B cell (primary cell): ENCODE measurements at regions not wholly inside any gene's neighbourhood (a gene's known extent, or its start where the extent isn't known, plus 50 kb on each side); places are given as distances from the start of the nearest gene placed in this dataset.
"Not testable (repeated sequence)": the region's sequence is repeated elsewhere in the genome, so short reads cannot be mapped to it uniquely, and the experiment has no call there.

ENCODE experiments used
- ATAC-seq: fragments of 200-7000 bp; cut with Tn5 transposase; one replicate; pipeline ENCODE4 v1.10.0; 2021; ENCODE audit warnings: low read depth, mild to moderate bottlenecking, moderate number of reproducible peaks, moderate library complexity
- CTCF ChIA-PET: fragments of 350-600 bp; sonication (Branson Sonifier 250); formaldehyde crosslinking; loops from one replicate; lab custom pipeline; 2021; ENCODE audit warnings: antibody characterized with exemption, inconsistent platforms; lab: Charles Lee
- POLR2A ChIA-PET: fragments of 350-600 bp; sonication (Branson Sonifier 250); formaldehyde crosslinking; loops from one replicate; lab custom pipeline; 2021; ENCODE audit warnings: antibody characterized with exemption; lab: Charles Lee
- DNase-seq: peaks from one replicate; pipeline ENCODE4 v3.0.0; 2013
- H2AFZ ChIP-seq: 2 replicates; pipeline ENCODE4 v1.6.1; 2012; ENCODE audit warnings: mild to moderate bottlenecking, low read depth, low read length; ENCODE audit not compliant: insufficient read depth, poor library complexity, severe bottlenecking
- H3K27ac ChIP-seq, 2 donors: 1 replicate in 1 of 2; 2 replicates in 1 of 2; pipeline ENCODE4 v1.5.1; 2012 to 2013; ENCODE audit warnings: low read length in 2 of 2, mild to moderate bottlenecking in 2 of 2, moderate library complexity in 1 of 2
- H3K27me3 ChIP-seq, 4 experiments: fragments of 200-600 bp in 1 of 4; sonication (generic) in 1 of 4; replicated peaks in 1 of 4; 1 replicate in 2 of 4; 2 replicates in 2 of 4; pipeline versions ENCODE4 v1.6.1 to v1.7.0; 2013 to 2016; ENCODE audit warnings: low read length in 3 of 4, mild to moderate bottlenecking in 2 of 4, mixed read lengths in 1 of 4, moderate library complexity in 1 of 4; ENCODE audit not compliant: insufficient read depth in 4 of 4, control insufficient read depth in 3 of 4; ENCODE audit errors: control extremely low read depth in 1 of 4
- H3K36me3 ChIP-seq, 2 experiments: replicated peaks in 1 of 2; 1 replicate in 1 of 2; 2 replicates in 1 of 2; pipeline versions ENCODE4 v1.6.1 to v1.7.1; 2013; ENCODE audit warnings: low read length in 1 of 2; ENCODE audit not compliant: insufficient read depth in 2 of 2, control insufficient read depth in 1 of 2; ENCODE audit errors: control extremely low read depth in 1 of 2, extremely low read depth in 1 of 2
- H3K4me1 ChIP-seq, 2 donors: fragments of 200-600 bp in 1 of 2; sonication (generic) in 1 of 2; 1 replicate in 1 of 2; 2 replicates in 1 of 2; pipeline versions ENCODE4 v1.5.1 to v1.6.1; 2013 to 2017; ENCODE audit warnings: low read length in 2 of 2; ENCODE audit not compliant: control insufficient read depth in 2 of 2, insufficient read depth in 2 of 2
- H3K4me2 ChIP-seq: replicated peaks from 2 replicates; pipeline ENCODE3; 2012; ENCODE audit warnings: mild to moderate bottlenecking, low read depth, low read length; ENCODE audit not compliant: poor library complexity, severe bottlenecking
- H3K4me3 ChIP-seq, 5 experiments: fragments of 200-600 bp in 1 of 5; sonication (generic) in 1 of 5; 1 replicate in 3 of 5; 2 replicates in 2 of 5; pipeline versions ENCODE4 v1.5.1 to v1.7.0; 2011 to 2016; ENCODE audit warnings: low read length in 4 of 5, mild to moderate bottlenecking in 4 of 5, low read depth in 2 of 5, control low read depth in 1 of 5, moderate library complexity in 1 of 5; ENCODE audit not compliant: insufficient read depth in 1 of 5; ENCODE audit errors: control extremely low read depth in 1 of 5, extremely low read depth in 1 of 5
- H3K79me2 ChIP-seq: fragments of 200-600 bp; sonication (generic); one replicate; pipeline ENCODE4 v1.6.0; 2016; ENCODE audit warnings: low read length; ENCODE audit not compliant: control insufficient read depth, insufficient read depth
- H3K9ac ChIP-seq: fragments of 200-600 bp; sonication (generic); 2 replicates; pipeline ENCODE4 v1.6.1; 2017; ENCODE audit warnings: mild to moderate bottlenecking, low read length, moderate library complexity
- H3K9me3 ChIP-seq, 3 donors: one replicate each; pipeline versions ENCODE4 v1.6.1 to v1.7.1; 2013; ENCODE audit warnings: low read length in 2 of 3; ENCODE audit not compliant: control insufficient read depth in 2 of 3, insufficient read depth in 1 of 3; ENCODE audit errors: control extremely low read depth in 1 of 3
- H4K20me1 ChIP-seq: 2 replicates; pipeline ENCODE4 v1.6.0; 2012; ENCODE audit warnings: mild to moderate bottlenecking, low read length; ENCODE audit not compliant: insufficient read depth, control insufficient read depth, poor library complexity, severe bottlenecking
- H3K27ac Mint-ChIP-seq: one replicate; pipeline ENCODE4 v1.8.0; 2021; ENCODE audit warnings: mixed read lengths
- H3K27me3 Mint-ChIP-seq: one replicate; pipeline ENCODE4 v1.8.0; 2021; ENCODE audit warnings: mixed read lengths
- H3K4me1 Mint-ChIP-seq: one replicate; pipeline ENCODE4 v1.8.0; 2021; ENCODE audit warnings: mixed read lengths
- H3K4me3 Mint-ChIP-seq: one replicate; pipeline ENCODE4 v1.8.0; 2021; ENCODE audit warnings: mixed read lengths
- H3K9me3 Mint-ChIP-seq: one replicate; pipeline ENCODE4 v1.8.0; 2022; ENCODE audit warnings: mixed read lengths; ENCODE audit not compliant: insufficient read depth
- EZH2 ChIP-seq: IDR thresholded peaks from 2 replicates; pipeline ENCODE4 v1.6.1; 2012; ENCODE audit warnings: borderline replicate concordance, low read depth, mild to moderate bottlenecking, moderate library complexity, low read length; ENCODE audit not compliant: insufficient read depth, poor library complexity, severe bottlenecking
- WGBS: methylation state at CpG from one replicate; pipeline ENCODE4 v1.1.5; 2013; ENCODE audit warnings: missing lambda C conversion rate; ENCODE audit not compliant: insufficient coverage; 5-methylcytosine and 5-hydroxymethylcytosine counted together
- intact Hi-C: fragments of 100-400 bp; cut with micrococcal nuclease; formaldehyde crosslinking; loops from one replicate; pipeline ENCODE4 v1.10.0; 2022
- TF ChIP-seq, protein P1 (sequence below): fragments of 200-600 bp; IDR thresholded peaks from one replicate; pipeline ENCODE4 v1.8.0; 2022; ENCODE audit warnings: antibody characterized with exemption, mild to moderate bottlenecking

DNA sequence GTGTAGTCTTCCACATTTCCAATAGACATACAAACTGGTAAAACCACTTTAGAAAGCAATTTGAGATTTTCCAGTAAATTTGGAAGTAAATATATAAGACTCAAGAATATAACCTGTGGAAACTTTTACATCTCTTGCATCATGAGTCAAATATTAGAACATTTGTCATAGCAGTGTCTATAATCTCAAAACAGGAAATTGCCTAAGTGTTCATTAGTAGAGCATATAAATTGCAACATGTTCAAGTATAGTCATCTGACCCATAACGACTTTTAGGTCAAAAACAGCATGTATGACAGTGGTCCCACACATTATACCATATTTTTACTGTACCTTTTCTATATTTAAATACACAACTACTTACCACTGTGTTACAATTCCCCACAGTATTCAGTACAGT is 555.9 kb upstream of the VRK2 start:
- no peak for DNase-seq

GRCh38 chr2:57491213-57491612 is 555.4 kb upstream of the VRK2 start:
- CTCF ChIA-PET = no interaction called here
- Histone ChIP-seq H3K79me2 (no peaks in the 10 kb centered on the region), H2AFZ (no peak overlapping the region), H3K27ac (no peak overlapping the region), H4K20me1 (no peaks in the 10 kb centered on the region), H3K9ac (no peak overlapping the region), H3K36me3 (no peaks in the 10 kb centered on the region), H3K4me3 (no peak overlapping the region), H3K9me3 (no peaks in the 10 kb centered on the region), H3K4me1 (no peaks in the 10 kb centered on the region), H3K27me3 (no peaks in the 10 kb centered on the region), H3K4me2 (no peak overlapping the region)
- no CpG with 5 or more reads among the region's 3 CpGs for WGBS
- Mint-ChIP-seq H3K27ac (no peak overlapping the region), H3K4me3 (no peak overlapping the region), H3K27me3 (peaks cover 3% of the 10 kb centered on the region), H3K4me1 (no peaks in the 10 kb centered on the region), H3K9me3 (no peaks in the 10 kb centered on the region)
- POLR2A ChIA-PET = no interaction called here
- no peak for TF ChIP-seq EZH2
- TF ChIP-seq, protein P1, sequence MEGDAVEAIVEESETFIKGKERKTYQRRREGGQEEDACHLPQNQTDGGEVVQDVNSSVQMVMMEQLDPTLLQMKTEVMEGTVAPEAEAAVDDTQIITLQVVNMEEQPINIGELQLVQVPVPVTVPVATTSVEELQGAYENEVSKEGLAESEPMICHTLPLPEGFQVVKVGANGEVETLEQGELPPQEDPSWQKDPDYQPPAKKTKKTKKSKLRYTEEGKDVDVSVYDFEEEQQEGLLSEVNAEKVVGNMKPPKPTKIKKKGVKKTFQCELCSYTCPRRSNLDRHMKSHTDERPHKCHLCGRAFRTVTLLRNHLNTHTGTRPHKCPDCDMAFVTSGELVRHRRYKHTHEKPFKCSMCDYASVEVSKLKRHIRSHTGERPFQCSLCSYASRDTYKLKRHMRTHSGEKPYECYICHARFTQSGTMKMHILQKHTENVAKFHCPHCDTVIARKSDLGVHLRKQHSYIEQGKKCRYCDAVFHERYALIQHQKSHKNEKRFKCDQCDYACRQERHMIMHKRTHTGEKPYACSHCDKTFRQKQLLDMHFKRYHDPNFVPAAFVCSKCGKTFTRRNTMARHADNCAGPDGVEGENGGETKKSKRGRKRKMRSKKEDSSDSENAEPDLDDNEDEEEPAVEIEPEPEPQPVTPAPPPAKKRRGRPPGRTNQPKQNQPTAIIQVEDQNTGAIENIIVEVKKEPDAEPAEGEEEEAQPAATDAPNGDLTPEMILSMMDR = no peak
- no peak for DNase-seq
- no peak for ATAC-seq
- intact Hi-C loops = no loop called here

More for the DNA sequence above, 555.9 kb upstream of the VRK2 start:
- Histone ChIP-seq H3K79me2 (no peaks in the 10 kb centered on the region), H3K9me3 (no peaks in the 10 kb centered on the region), H2AFZ (no peak overlapping the region), H3K4me3 (no peak overlapping the region), H3K27me3 (no peaks in the 10 kb centered on the region), H3K4me1 (no peaks in the 10 kb centered on the region), H3K36me3 (no peaks in the 10 kb centered on the region), H3K27ac (no peak overlapping the region), H3K4me2 (no peak overlapping the region), H3K9ac (no peak overlapping the region), H4K20me1 (no peaks in the 10 kb centered on the region)
- no peaks in the 10 kb centered on the region for H3K27me3 Mint-ChIP-seq
- ChIA-PET CTCF (no interaction called here), POLR2A (no interaction called here)
- no peaks in the 10 kb centered on the region for H3K4me1 Mint-ChIP-seq
- ATAC-seq = no peak
- no peaks in the 10 kb centered on the region for H3K9me3 Mint-ChIP-seq
- intact Hi-C loops = no loop called here
- no CpG with 5 or more reads among the region's 1 CpG for whole genome bisulfite sequencing
- H3K27ac Mint-ChIP-seq = no peak overlapping the region
- no peak overlapping the region for H3K4me3 Mint-ChIP-seq
- TF ChIP-seq, protein P1 = no peak
- no peak for TF ChIP-seq EZH2

- H3K4me2 ChIP-seq, H3K36me3 ChIP-seq, H4K20me1 ChIP-seq, H3K27me3 ChIP-seq, H3K79me2 ChIP-seq, H3K4me1 Mint-ChIP-seq, H3K27ac ChIP-seq, ATAC-seq, H2AFZ ChIP-seq, H3K9ac ChIP-seq, CTCF ChIA-PET, H3K4me3 ChIP-seq, H3K4me1 ChIP-seq, H3K27me3 Mint-ChIP-seq, H3K9me3 Mint-ChIP-seq, H3K9me3 ChIP-seq, H3K4me3 Mint-ChIP-seq, DNase-seq, H3K27ac Mint-ChIP-seq, intact Hi-C loops, POLR2A ChIA-PET: not testable (repeated sequence)
- WGBS = no CpG with 5 or more reads among the region's 4 CpGs
Measured at GRCh38 chr2:57493966-57494365, 552.6 kb upstream of the VRK2 start.
